NCI-H524 treated with DMSO at 0.1 percent for 48 hours (cell line): ENCODE measurements at regions not wholly inside any gene's neighbourhood (a gene's known extent, or its start where the extent isn't known, plus 50 kb on each side); places are given as distances from the start of the nearest gene placed in this dataset.

ENCODE experiments used
- DNase-seq: peaks from one replicate; lab custom pipeline; 2025; lab: John Stamatoyannopoulos, UW

- no peak for DNase-seq
These were observed 262.1 kb downstream of the EIPR1 start for GRCh38 chr2:3115301-3116042.

GRCh38 chr2:3114406-3115185 is 263.0 kb downstream of the EIPR1 start:
- no peak for DNase-seq

GRCh38 chr2:3113769-3114168 is 263.8 kb downstream of the EIPR1 start:
- no peak for DNase-seq

GRCh38 chr2:3113122-3113521 is 264.5 kb downstream of the EIPR1 start:
- DNase-seq: no peak

- DNase-seq: no peak
These were observed 265.1 kb downstream of the EIPR1 start for GRCh38 chr2:3112553-3112952.

- DNase-seq: no peak
These were observed 265.5 kb downstream of the EIPR1 start for GRCh38 chr2:3112131-3112530.

GRCh38 chr2:3110994-3111666 is 266.5 kb downstream of the EIPR1 start:
- DNase-seq: no peak

DNA sequence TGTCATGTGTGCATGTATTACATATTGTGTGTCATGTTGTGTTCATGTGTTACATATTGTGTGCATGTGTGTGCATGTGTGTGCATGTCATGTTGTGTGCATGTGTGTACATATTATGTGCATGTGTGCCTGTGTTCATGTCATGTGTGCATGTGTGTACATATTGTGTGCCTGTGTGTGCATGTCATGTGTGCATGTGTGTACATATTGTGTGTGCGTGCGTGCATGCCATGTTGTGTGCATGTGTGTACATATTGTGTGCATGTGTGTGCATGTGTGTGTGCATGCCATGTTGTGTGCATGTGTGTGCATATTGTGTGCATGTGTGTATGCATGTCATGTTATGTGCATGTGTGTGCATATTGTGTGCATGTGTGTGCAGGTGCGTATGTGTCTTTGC is 267.1 kb downstream of the EIPR1 start:
- no peak for DNase-seq

GRCh38 chr2:3108710-3109702 is 268.6 kb downstream of the EIPR1 start:
- no peak for DNase-seq

- no peak for DNase-seq
These were observed 269.5 kb downstream of the EIPR1 start for GRCh38 chr2:3108105-3108504.

- DNase-seq: no peak
These were observed 270.1 kb downstream of the EIPR1 start for GRCh38 chr2:3107567-3107966.

GRCh38 chr2:3105814-3106569 is 271.6 kb downstream of the EIPR1 start:
- DNase-seq: no peak

- peak; percentile 47 for DNase-seq
These were observed 272.4 kb downstream of the EIPR1 start for GRCh38 chr2:3104958-3105813.

DNA sequence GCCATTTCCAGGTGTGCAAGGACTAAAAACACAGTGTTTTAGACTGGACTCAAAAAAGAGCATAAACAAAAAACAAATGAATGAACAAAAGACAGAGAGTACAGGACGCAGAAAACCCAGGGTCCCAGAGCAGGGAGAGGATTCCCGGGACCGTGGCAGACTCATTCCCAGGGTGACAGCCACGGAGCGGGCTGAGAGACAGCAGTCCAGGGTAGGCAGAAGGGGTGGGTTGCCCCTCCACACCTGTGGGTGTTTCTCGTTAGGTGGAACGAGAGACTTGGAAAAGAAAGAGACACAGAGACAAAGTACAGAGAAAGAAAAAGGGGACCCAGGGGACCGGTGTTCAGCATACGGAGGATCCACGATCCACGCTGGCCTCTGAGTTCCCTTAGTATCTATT is 273.4 kb downstream of the EIPR1 start:
- no peak for DNase-seq

GRCh38 chr2:3102922-3103569 is 274.6 kb downstream of the EIPR1 start:
- DNase-seq: no peak

- DNase-seq: no peak
These were observed 275.3 kb downstream of the EIPR1 start for GRCh38 chr2:3102081-3102921.

DNA sequence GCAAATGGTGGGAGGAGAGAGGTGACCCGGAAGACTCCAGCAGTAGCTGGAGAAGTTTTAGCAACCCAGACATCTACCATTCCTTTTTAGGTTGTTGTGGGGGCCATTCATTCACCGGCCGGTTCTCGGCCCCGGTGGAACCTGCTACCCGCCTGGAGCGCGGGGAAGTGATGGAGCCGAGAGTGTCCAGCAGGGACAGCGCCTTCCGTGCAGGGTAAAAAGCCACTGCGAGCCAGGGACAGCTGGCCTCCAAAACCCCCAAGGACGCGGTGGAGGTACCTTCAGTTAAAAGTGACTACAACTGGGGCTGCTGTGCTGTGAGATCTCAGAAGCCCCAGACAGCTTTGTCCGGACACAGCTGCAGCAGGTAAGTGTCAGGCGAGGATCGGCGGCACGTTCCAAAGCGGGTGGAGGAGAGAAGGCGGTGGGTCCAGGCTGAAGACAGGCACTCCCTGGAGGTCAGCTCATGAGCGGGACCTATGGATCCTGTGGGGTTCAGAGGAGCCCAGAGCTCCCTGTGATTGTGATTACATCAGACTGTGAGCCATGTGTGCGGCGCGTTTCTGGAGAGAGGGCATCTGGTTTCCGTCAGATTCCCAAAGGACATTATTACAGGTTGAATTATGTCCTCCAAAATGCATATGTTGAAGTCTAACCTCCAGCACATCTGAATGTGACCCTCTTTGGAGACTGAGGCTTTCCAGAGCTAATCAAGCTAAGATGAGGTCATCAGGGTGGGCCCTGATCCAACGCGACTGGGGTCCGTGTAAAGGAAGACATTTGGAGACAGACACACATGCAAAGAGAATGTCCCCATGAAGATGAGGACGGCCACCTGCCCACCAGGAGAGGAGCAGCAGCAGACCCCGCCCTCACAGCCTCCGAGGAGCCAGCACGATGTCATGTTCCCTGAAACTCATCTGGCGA is 276.3 kb downstream of the EIPR1 start:
- no peak for DNase-seq
